ENCODE measurements at regions not wholly inside any gene's neighbourhood (a gene's known extent, or its start where the extent isn't known, plus 50 kb on each side); places are given as distances from the start of the nearest gene placed in this dataset.

- TF ChIP-seq, protein P1, sequence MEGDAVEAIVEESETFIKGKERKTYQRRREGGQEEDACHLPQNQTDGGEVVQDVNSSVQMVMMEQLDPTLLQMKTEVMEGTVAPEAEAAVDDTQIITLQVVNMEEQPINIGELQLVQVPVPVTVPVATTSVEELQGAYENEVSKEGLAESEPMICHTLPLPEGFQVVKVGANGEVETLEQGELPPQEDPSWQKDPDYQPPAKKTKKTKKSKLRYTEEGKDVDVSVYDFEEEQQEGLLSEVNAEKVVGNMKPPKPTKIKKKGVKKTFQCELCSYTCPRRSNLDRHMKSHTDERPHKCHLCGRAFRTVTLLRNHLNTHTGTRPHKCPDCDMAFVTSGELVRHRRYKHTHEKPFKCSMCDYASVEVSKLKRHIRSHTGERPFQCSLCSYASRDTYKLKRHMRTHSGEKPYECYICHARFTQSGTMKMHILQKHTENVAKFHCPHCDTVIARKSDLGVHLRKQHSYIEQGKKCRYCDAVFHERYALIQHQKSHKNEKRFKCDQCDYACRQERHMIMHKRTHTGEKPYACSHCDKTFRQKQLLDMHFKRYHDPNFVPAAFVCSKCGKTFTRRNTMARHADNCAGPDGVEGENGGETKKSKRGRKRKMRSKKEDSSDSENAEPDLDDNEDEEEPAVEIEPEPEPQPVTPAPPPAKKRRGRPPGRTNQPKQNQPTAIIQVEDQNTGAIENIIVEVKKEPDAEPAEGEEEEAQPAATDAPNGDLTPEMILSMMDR (IDR thresholded peaks at IDR 0.05) = no peak
- TF ChIP-seq EP300 (IDR thresholded peaks at IDR 0.05) (no peak), POLR2AphosphoS5 (IDR thresholded peaks at IDR 0.05) (no peak), POLR2A (IDR thresholded peaks at IDR 0.05) (no peak)
Observed at GRCh38 chr18:33918571-33918970, 306.1 kb downstream of the NOL4 start.

All from upper lobe of left lung (tissue), 4 donors.